ENCODE measurements at regions not wholly inside any gene's neighbourhood (a gene's known extent, or its start where the extent isn't known, plus 50 kb on each side); places are given as distances from the start of the nearest gene placed in this dataset.

DNA sequence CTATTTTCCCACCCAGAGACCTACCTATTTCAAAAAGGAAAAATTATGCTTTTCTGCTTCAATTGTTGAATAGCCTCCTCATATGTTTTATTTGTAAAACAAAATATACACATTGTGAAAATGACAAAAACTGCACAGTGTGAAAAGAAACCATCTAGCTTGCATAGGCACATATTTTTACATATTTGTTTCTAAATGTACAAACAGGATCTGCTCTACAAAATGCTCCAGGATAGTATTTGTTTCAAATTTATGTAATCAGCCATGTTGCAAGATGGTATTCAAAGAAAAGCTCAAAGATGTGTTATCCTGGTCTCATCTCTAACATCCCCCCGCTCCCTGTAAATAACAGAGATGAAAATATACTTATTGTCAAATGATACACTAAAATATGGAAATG lies 366.1 kb upstream of the MPDZ start:
- TF ChIP-seq, protein P1, sequence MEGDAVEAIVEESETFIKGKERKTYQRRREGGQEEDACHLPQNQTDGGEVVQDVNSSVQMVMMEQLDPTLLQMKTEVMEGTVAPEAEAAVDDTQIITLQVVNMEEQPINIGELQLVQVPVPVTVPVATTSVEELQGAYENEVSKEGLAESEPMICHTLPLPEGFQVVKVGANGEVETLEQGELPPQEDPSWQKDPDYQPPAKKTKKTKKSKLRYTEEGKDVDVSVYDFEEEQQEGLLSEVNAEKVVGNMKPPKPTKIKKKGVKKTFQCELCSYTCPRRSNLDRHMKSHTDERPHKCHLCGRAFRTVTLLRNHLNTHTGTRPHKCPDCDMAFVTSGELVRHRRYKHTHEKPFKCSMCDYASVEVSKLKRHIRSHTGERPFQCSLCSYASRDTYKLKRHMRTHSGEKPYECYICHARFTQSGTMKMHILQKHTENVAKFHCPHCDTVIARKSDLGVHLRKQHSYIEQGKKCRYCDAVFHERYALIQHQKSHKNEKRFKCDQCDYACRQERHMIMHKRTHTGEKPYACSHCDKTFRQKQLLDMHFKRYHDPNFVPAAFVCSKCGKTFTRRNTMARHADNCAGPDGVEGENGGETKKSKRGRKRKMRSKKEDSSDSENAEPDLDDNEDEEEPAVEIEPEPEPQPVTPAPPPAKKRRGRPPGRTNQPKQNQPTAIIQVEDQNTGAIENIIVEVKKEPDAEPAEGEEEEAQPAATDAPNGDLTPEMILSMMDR (IDR thresholded peaks at IDR 0.05) = no peak
- no peak for TF ChIP-seq EP300 (IDR thresholded peaks at IDR 0.05)
